ENCODE measurements at regions not wholly inside any gene's neighbourhood (a gene's known extent, or its start where the extent isn't known, plus 50 kb on each side); places are given as distances from the start of the nearest gene placed in this dataset.
"Not testable (repeated sequence)": the region's sequence is repeated elsewhere in the genome, so short reads cannot be mapped to it uniquely, and the experiment has no call there.

DNA sequence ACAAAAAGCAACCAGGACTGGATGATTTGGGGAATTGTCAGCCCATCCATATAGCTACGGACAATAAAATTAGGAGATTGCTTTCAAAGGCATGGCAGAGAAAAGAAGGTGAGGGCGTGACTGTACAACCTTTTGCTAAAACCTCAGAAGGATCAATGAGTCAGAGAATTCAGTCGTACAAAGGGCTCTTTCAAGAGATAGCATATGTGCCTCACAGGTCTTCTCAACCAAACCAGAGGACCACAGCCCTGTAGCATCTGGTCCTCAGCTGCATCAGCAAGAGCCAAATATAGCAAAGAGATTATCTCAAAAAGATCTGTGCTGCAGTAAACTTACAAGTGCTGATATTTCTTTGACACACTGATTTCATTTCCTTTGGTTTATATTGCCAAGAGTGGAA is 149.9 kb upstream of the RAB6C start:
- Histone ChIP-seq H3K4me3 (no peak overlapping the region), H3K27ac (no peak overlapping the region)
- TF ChIP-seq, protein P1, sequence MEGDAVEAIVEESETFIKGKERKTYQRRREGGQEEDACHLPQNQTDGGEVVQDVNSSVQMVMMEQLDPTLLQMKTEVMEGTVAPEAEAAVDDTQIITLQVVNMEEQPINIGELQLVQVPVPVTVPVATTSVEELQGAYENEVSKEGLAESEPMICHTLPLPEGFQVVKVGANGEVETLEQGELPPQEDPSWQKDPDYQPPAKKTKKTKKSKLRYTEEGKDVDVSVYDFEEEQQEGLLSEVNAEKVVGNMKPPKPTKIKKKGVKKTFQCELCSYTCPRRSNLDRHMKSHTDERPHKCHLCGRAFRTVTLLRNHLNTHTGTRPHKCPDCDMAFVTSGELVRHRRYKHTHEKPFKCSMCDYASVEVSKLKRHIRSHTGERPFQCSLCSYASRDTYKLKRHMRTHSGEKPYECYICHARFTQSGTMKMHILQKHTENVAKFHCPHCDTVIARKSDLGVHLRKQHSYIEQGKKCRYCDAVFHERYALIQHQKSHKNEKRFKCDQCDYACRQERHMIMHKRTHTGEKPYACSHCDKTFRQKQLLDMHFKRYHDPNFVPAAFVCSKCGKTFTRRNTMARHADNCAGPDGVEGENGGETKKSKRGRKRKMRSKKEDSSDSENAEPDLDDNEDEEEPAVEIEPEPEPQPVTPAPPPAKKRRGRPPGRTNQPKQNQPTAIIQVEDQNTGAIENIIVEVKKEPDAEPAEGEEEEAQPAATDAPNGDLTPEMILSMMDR (IDR thresholded peaks at IDR 0.05), result no peak
- DNase-seq (ENCODE audit: low spot score), result no peak

DNA sequence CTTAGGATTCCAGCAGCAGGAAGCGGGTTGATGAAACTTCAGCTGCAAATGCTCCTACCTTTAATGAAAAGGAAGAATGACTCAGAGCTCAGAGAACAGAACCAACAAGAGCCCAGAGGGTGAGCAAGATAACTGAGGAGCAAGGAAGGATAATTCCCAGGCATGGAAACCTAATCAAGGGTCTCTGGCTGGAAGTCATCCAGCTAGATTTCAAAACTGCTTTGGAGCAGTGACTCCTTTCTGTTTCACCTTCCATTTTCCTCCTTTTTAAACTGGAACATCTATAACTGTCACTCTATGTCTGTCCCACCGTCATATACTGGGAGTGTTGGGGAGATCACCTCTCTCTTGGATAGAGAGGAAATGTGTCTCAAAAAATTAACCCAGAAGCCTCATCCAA is 148.4 kb upstream of the RAB6C start:
- no peak overlapping the region for H3K27ac ChIP-seq
- TF ChIP-seq, protein P1 (IDR thresholded peaks at IDR 0.05), result no peak
- no peak for DNase-seq (ENCODE audit: low spot score)
- no peak overlapping the region for H3K4me3 ChIP-seq

DNA sequence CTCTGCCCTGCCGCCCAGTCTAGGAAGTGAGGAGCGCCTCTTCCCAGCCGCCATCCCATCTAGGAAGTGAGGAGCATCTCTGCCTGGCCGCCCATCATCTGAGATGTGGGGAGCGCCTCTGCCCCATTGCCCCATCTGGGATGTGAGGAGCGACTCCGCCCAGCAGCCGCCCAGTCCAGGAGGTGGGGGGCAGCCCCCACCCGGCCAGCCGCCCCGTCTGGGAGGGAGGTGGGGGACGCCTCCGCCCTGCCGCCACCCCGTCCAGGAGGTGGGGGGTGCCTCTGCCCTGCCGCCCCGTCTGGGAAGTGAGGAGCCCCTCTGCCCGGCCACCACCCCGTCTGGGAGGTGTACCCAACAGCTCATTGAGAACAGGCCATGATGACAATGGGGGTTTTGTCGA is 146.0 kb upstream of the RAB6C start:
- not testable (repeated sequence) for DNase-seq (ENCODE audit: low spot score); H3K4me3 ChIP-seq; H3K27ac ChIP-seq

DNA sequence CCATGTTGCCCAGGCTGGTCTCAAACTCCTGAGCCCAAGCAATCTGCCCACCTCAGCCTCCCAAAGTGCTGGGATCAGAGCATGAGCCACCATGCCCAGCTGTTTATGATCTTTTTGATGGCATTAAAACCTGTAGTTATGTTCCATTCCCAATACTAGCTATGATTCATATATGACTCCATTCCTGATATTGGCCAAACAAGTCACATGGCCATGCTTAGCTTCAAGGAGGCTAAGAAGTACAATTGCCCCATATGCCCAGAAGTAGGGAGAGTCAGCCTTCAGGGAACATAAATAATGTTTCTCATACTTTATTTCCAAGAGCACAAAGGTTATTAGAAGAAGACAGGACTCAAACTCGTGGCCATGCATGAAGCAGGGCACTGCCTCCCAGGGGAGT is 132.4 kb upstream of the RAB6C start:
- TF ChIP-seq, protein P1 (IDR thresholded peaks at IDR 0.05), result no peak
- Histone ChIP-seq H3K27ac (no peak overlapping the region), H3K4me3 (no peak overlapping the region)
- no peak for DNase-seq (ENCODE audit: low spot score)

DNA sequence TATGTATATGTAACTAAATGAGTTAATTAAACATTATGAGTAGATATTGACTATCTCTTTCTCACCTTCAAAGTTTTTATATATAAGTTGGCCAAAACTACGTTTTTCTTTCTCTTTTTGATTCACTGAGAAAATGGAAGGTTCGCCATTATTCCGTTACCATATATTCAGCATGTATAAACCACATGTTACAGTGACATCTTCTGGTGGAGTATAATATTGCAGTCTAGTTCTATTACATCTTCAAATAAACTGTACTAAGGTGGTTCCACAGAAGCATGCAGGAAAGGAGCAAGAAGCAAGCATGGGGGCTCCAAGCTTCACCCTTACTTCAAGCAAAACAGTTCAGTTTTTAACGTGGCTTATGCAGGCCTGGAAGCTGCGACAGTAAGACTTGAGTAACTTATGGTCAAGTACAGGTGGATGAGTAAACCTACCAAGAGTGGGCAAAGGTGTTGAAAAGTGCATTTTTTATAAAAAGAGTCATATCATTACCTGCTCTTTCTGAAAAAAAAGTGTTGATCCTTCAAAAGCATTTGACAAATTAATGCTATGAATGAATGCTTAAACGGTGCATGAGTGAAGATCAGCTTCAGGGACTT is 129.8 kb upstream of the RAB6C start:
- no peak overlapping the region for H3K27ac ChIP-seq
- TF ChIP-seq, protein P1 (IDR thresholded peaks at IDR 0.05), result no peak
- DNase-seq (ENCODE audit: low spot score), result no peak
- no peak overlapping the region for H3K4me3 ChIP-seq

DNA sequence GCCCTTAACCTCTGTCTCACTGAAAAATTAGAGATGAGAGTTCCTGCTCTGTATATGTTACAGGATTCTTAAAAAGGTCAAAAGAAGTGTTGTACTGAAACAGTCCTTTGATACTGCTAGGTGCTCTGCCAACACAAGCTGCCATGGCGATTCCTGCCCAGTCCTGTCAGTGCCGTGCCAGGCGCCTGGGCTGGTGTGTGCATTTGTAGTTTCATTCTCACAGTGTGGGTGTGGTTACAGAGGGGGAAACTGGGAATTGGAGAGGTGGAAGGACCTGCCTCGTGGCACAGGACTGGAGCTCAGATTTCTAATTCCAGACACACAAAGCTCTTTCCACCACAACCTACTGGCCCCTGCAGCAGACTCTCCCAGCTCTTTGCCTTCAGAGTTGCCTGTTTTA is 122.3 kb upstream of the RAB6C start:
- DNase-seq (ENCODE audit: low spot score), result no peak
- Histone ChIP-seq H3K4me3 (no peak overlapping the region), H3K27ac (no peak overlapping the region)
- TF ChIP-seq, protein P1 (IDR thresholded peaks at IDR 0.05), result no peak

DNA sequence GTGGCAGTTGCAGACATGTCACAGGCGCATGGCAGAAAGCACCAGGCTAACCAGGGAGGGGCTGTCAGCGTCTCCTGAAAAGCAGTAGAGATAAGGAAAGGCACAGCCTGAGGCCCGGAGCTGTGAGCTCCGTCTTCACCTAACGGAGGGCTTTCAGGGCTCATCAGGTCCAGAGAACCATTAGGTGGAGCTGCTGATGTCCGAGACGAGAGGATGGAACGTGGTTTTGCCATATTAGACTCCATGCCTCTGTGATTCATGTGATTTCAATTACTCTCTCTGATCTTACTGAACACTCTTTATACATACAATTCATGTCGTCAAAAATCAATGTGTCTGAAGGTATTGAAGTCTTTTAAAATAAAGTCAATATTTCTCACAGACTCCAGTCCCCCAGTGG is 120.3 kb upstream of the RAB6C start:
- no peak for DNase-seq (ENCODE audit: low spot score)

More for the DNA sequence above, 120.3 kb upstream of the RAB6C start:
- TF ChIP-seq, protein P1 (IDR thresholded peaks at IDR 0.05), result no peak
- no peak overlapping the region for H3K4me3 ChIP-seq
- H3K27ac ChIP-seq, result no peak overlapping the region

All from coronary artery (tissue), 2 donors.